BJ (cell line): ENCODE measurements at regions not wholly inside any gene's neighbourhood (a gene's known extent, or its start where the extent isn't known, plus 50 kb on each side); places are given as distances from the start of the nearest gene placed in this dataset.

ENCODE experiments used
- CTCF ChIA-PET: fragments of 350-600 bp; formaldehyde crosslinking; extraction: SDS; loops from one replicate; lab custom pipeline; 2021; ENCODE audit warnings: antibody characterized with exemption, inconsistent platforms; lab: Yijun Ruan, JAX
- POLR2A ChIA-PET: fragments of 300-600 bp; sonication (Branson Sonifier 250); formaldehyde crosslinking; extraction: SDS; loops from one replicate; lab custom pipeline; 2021; ENCODE audit warnings: antibody characterized with exemption; lab: Charles Lee
- DNase-seq: peaks from one replicate; pipeline ENCODE4 v3.0.0-alpha.2; 2011; ENCODE audit warnings: low read depth
- H3K27me3 ChIP-seq: 2 replicates; pipeline ENCODE4 v1.6.0; 2011; ENCODE audit warnings: low read length; ENCODE audit not compliant: control insufficient read depth, insufficient read depth
- H3K36me3 ChIP-seq: 2 replicates; pipeline ENCODE4 v1.5.1; 2011; ENCODE audit warnings: low read length; ENCODE audit not compliant: control insufficient read depth, insufficient read depth
- H3K4me3 ChIP-seq: 2 replicates; pipeline ENCODE4 v1.5.1; 2011; ENCODE audit warnings: low read depth, mild to moderate bottlenecking, control low read depth, low read length
- CTCF ChIP-seq: IDR thresholded peaks from 2 replicates; pipeline ENCODE4 v1.5.1; 2011; ENCODE audit warnings: low read depth, mild to moderate bottlenecking, control low read depth, inconsistent platforms, low read length, moderate library complexity; ENCODE audit not compliant: insufficient read depth

DNA sequence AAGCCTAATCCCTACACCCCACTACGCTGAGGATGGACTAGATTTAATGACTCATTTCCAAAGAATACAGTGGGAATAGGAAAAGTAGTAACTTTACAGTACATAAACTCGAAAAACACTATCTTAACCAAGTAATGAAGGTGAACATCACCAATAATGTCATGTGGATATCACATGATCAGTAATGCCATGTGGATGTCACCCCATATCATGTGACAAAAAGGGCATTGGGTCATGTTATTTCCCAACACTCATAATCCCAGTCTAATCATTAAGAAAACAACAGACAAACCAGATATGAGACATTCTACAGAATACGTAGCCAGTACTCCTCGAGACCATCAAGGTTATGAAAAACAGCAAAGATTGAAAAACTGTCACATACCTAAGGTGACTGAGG lies 667.3 kb upstream of the CRIM1 start:
- CTCF ChIA-PET = no interaction called here
- POLR2A ChIA-PET = no interaction called here
- no peak overlapping the region for H3K4me3 ChIP-seq
- TF ChIP-seq CTCF = no peak
- H3K27me3 ChIP-seq = no peaks in the 10 kb centered on the region
- no peak for DNase-seq
- no peaks in the 10 kb centered on the region for H3K36me3 ChIP-seq

DNA sequence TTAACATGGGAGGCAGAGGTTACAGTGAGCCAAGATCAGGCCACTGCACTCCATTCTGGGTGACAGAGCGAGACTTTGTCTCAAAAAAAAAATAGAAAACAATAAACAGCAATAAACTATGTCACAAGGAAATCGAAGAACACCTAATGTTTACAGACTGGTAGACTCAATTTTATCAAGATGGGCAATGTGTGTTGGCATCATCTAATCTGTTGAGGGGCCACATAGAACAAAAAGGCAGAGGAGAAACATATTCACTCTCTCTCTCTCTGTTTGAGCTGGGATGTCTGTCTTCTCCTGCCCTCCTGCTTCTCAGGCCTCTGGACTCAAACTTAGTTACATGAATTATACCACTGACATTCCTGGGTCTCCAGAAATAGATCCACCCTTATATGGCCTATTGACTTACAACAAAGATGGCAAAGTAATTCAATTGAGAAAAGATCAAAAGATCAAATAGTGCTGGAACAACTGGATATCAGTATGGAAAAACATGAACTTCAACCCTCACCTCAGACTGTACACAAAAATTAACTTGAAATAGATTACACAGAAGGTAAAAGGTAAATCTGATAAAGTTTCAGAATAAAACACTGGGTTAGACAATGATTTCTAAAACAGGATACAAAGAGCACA lies 703.8 kb upstream of the CRIM1 start:
- DNase-seq = no peak
- CTCF ChIA-PET = no interaction called here
- H3K27me3 ChIP-seq = no peaks in the 10 kb centered on the region
- TF ChIP-seq CTCF = no peak
- no peaks in the 10 kb centered on the region for H3K36me3 ChIP-seq
- no peak overlapping the region for H3K4me3 ChIP-seq
- POLR2A ChIA-PET = no interaction called here

DNA sequence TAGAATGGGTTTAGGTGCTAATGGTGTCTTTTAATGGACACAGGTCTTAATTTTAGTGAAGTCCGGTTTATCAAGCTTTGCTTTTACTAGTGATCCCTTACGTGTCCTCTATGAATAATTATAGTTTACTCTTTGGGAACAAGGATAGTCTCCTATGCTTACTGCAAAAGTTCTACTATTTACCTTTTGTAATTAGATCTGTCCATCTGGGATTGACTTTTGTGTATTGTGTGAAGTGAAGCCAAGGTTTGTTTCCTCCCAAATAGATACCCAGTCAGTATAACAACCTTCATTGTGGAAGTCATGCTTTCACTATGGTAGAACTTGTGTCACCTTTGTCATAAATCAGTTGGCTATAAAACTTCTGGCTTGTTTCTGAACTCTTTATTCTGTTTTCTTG lies 740.9 kb upstream of the CRIM1 start:
- H3K4me3 ChIP-seq = no peak overlapping the region
- ChIA-PET POLR2A (no interaction called here), CTCF (no interaction called here)
- no peaks in the 10 kb centered on the region for H3K36me3 ChIP-seq
- no peaks in the 10 kb centered on the region for H3K27me3 ChIP-seq
- no peak for DNase-seq
- TF ChIP-seq CTCF = no peak

- no peak for TF ChIP-seq CTCF
- ChIA-PET CTCF (no interaction called here), POLR2A (no interaction called here)
Observed at GRCh38 chr2:35606394-35606793, 749.2 kb upstream of the CRIM1 start.

DNA sequence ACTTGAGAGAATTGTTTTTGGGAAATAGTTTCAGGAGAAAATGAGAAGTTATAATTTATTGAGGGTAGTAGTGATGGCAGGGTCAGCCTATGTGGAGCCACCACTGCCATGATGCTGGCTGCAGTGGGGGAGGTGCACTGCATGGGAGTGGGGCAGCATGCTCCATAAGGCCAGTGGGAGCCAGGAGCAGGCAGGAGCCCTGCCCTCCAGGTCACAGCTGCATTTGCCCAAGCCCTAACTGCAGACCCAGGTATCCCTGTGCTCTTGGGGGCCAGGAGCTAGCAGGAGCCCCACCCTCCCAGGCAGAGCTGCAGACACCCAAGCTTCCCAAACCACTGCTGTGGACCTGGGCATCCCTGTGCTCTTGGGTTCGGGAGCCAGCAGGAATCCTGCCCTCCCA lies 757.3 kb upstream of the CRIM1 start:
- no peaks in the 10 kb centered on the region for H3K36me3 ChIP-seq
- H3K27me3 ChIP-seq = no peaks in the 10 kb centered on the region
- no peak for DNase-seq
- TF ChIP-seq CTCF = no peak
- CTCF ChIA-PET = no interaction called here
- no peak overlapping the region for H3K4me3 ChIP-seq
- POLR2A ChIA-PET = no interaction called here

More at GRCh38 chr2:35606394-35606793, 749.2 kb upstream of the CRIM1 start:
- Histone ChIP-seq H3K36me3 (no peaks in the 10 kb centered on the region), H3K27me3 (no peaks in the 10 kb centered on the region), H3K4me3 (no peak overlapping the region)
- no peak for DNase-seq
